PC-9 (cell line): ENCODE measurements at regions not wholly inside any gene's neighbourhood (a gene's known extent, or its start where the extent isn't known, plus 50 kb on each side); places are given as distances from the start of the nearest gene placed in this dataset.

ENCODE experiments used
- BruUV-seq: library from RNA; stranded (reverse); fragments of 400-500 nt; replicated peaks from 2 replicates; lab custom pipeline; 2021; lab: Mats Ljungman, UMichigan
- CTCF ChIA-PET: fragments of 300-600 bp; sonication (Branson Sonifier 250); formaldehyde crosslinking; loops from one replicate; lab custom pipeline; 2022; ENCODE audit warnings: antibody characterized with exemption; lab: Charles Lee
- POLR2A ChIA-PET: fragments of 300-600 bp; sonication (Branson Sonifier 250); formaldehyde crosslinking; loops from one replicate; lab custom pipeline; 2022; ENCODE audit warnings: antibody characterized with exemption; ENCODE audit not compliant: unreplicated experiment; lab: Charles Lee
- DNase-seq, 2 experiments: peaks; one replicate each; pipeline versions ENCODE4 v3.0.0 to v3.0.0-alpha.2; 2015 to 2022; ENCODE audit warnings: mixed read lengths in 1 of 2
- H2AFZ ChIP-seq: fragments of 200-600 bp; sonication (generic); 2 replicates; pipeline ENCODE4 v1.8.1; 2017; ENCODE audit warnings: antibody characterized with exemption
- H3F3A ChIP-seq: fragments of 200-600 bp; sonication (generic); 2 replicates; pipeline ENCODE4 v1.8.1; 2017; ENCODE audit warnings: antibody characterized with exemption, mild to moderate bottlenecking, low read depth; ENCODE audit not compliant: insufficient read depth
- H3K27ac ChIP-seq: fragments of 200-600 bp; sonication (generic); 2 replicates; pipeline ENCODE4 v1.6.1; 2016; ENCODE audit warnings: mixed run types
- H3K27me3 ChIP-seq: fragments of 200-600 bp; sonication (generic); 2 replicates; pipeline ENCODE4 v1.6.1; 2016; ENCODE audit warnings: low read depth, mixed run types; ENCODE audit not compliant: insufficient read depth
- H3K36me3 ChIP-seq: fragments of 200-600 bp; sonication (generic); 2 replicates; pipeline ENCODE4 v1.6.1; 2016; ENCODE audit warnings: low read depth, mixed run types
- H3K4me1 ChIP-seq: fragments of 200-600 bp; sonication (generic); replicated peaks from 2 replicates; pipeline ENCODE4 v1.6.1; 2016; ENCODE audit warnings: mixed run types; ENCODE audit not compliant: insufficient read depth
- H3K4me2 ChIP-seq: fragments of 200-600 bp; sonication (generic); 2 replicates; pipeline ENCODE4 v1.6.1; 2017; ENCODE audit warnings: mixed run types
- H3K4me3 ChIP-seq: fragments of 200-600 bp; sonication (generic); 2 replicates; pipeline ENCODE4 v1.6.1; 2016; ENCODE audit warnings: mixed run types
- H3K79me2 ChIP-seq: fragments of 200-600 bp; sonication (generic); 2 replicates; pipeline ENCODE4 v1.6.1; 2017; ENCODE audit warnings: low read depth, mixed run types
- H3K9me2 ChIP-seq: fragments of 200-600 bp; sonication (generic); 2 replicates; pipeline ENCODE4 v1.8.1; 2017; ENCODE audit warnings: mild to moderate bottlenecking; ENCODE audit not compliant: insufficient read depth
- H3K9me3 ChIP-seq: fragments of 200-600 bp; sonication (generic); 2 replicates; pipeline ENCODE4 v1.8.1; 2016; ENCODE audit warnings: low read depth; ENCODE audit not compliant: insufficient read depth
- H4K20me1 ChIP-seq: fragments of 200-600 bp; sonication (generic); 2 replicates; pipeline ENCODE4 v1.8.1; 2017; ENCODE audit not compliant: insufficient read depth
- EZH2 ChIP-seq: fragments of 200-600 bp; sonication (generic); IDR thresholded peaks from 2 replicates; pipeline ENCODE4 v1.8.0; 2017; ENCODE audit warnings: antibody characterized with exemption, low read depth
- intact Hi-C: fragments of 100-400 bp; cut with micrococcal nuclease; formaldehyde crosslinking; loops from one replicate; pipeline ENCODE4 v1.10.0; 2022; ENCODE audit not compliant: unreplicated experiment
- TF ChIP-seq, protein P1 (sequence below): fragments of 200-600 bp; sonication (generic); conservative IDR thresholded peaks from 2 replicates; pipeline ENCODE4 v1.6.1; 2017; ENCODE audit warnings: mixed run types, antibody characterized with exemption, mild to moderate bottlenecking, moderate library complexity

DNA sequence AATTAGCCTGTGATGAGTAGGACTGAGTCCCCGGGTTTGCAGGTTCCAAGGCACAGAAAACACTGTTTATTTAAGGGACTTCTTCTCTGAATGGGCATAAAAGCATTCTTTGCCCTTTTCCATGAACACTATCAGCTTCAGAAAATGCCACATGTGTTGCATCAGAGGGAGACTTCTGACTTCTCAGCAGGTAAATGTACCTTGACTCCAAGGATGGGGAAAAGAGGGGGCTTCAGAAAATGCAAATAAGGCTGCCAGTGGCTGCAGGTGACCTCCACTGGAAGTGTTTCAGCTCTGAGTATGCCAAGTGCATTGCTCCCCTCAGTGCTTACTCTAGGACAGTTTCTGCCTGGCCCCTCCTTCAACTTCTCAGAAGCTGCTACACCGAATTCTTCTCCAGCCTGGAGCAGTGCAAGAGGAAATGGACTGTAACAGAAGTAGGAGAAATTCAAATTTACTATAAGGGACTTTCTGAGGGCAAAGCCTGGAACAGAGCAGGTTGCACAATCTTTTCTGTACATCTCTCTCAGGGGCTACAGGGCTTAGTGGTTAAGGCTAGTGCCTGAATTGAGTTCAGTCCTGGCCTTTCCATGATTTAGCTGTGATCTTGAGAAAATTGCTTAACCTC lies 233.2 kb downstream of the PTTG2 start:
- H4K20me1 ChIP-seq, result no peaks in the 10 kb centered on the region
- H3K27me3 ChIP-seq, result no peaks in the 10 kb centered on the region
- no peak for DNase-seq
- H3K4me3 ChIP-seq, result no peak overlapping the region
- H3K9me2 ChIP-seq, result no peaks in the 10 kb centered on the region
- peaks cover 18% of the 10 kb centered on the region for H3F3A ChIP-seq
- POLR2A ChIA-PET, result no interaction called here
- no peak overlapping the region for H2AFZ ChIP-seq
- no TSS peak for BruUV-seq
- H3K27ac ChIP-seq, result no peak overlapping the region
- peaks cover 26% of the 10 kb centered on the region for H3K4me1 ChIP-seq
- intact Hi-C loops, result no loop called here
- no peak overlapping the region for H3K4me2 ChIP-seq
- CTCF ChIA-PET, result no interaction called here
- no peak for TF ChIP-seq EZH2
- TF ChIP-seq, protein P1, sequence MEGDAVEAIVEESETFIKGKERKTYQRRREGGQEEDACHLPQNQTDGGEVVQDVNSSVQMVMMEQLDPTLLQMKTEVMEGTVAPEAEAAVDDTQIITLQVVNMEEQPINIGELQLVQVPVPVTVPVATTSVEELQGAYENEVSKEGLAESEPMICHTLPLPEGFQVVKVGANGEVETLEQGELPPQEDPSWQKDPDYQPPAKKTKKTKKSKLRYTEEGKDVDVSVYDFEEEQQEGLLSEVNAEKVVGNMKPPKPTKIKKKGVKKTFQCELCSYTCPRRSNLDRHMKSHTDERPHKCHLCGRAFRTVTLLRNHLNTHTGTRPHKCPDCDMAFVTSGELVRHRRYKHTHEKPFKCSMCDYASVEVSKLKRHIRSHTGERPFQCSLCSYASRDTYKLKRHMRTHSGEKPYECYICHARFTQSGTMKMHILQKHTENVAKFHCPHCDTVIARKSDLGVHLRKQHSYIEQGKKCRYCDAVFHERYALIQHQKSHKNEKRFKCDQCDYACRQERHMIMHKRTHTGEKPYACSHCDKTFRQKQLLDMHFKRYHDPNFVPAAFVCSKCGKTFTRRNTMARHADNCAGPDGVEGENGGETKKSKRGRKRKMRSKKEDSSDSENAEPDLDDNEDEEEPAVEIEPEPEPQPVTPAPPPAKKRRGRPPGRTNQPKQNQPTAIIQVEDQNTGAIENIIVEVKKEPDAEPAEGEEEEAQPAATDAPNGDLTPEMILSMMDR, result no peak
- H3K9me3 ChIP-seq, result no peaks in the 10 kb centered on the region
- H3K79me2 ChIP-seq, result no peaks in the 10 kb centered on the region
- no peaks in the 10 kb centered on the region for H3K36me3 ChIP-seq

DNA sequence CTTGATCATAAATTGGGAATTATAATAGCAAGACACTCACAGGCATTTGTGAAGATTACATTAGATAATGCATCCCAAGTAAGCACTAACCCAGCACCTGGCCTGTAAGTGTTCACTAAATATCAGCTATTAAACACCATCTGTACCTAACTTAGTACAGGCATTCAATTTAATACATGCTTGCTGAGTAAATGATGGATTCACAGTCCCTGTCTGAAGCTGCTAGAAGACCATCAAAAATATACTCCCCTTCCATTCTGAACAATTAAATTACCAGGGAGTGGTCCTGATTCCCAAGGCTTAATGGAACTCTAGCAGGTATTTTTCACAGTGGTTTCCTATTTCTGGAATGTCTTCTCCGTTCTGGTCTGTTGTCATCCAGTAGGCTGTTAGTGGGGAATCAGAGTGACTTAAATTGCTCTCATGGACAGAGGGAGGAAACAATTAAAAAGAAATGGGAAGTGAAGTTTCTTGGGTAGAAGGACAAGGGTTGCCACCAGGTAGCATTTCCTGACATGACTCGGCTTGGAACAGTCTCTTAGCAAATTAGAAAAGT lies 233.9 kb downstream of the PTTG2 start:
- intact Hi-C loops, result no loop called here
- Histone ChIP-seq H2AFZ (no peak overlapping the region), H3F3A (peaks cover 15% of the 10 kb centered on the region), H3K9me3 (no peaks in the 10 kb centered on the region), H3K27me3 (no peaks in the 10 kb centered on the region), H3K27ac (no peak overlapping the region), H3K4me1 (peaks cover 22% of the 10 kb centered on the region), H3K79me2 (no peaks in the 10 kb centered on the region), H3K36me3 (no peaks in the 10 kb centered on the region), H3K9me2 (no peaks in the 10 kb centered on the region), H4K20me1 (no peaks in the 10 kb centered on the region), H3K4me2 (no peak overlapping the region), H3K4me3 (no peak overlapping the region)
- TF ChIP-seq, protein P1, result no peak
- TF ChIP-seq EZH2, result no peak
- ChIA-PET CTCF (no interaction called here), POLR2A (no interaction called here)
- no peak for DNase-seq
- no TSS peak for BruUV-seq

DNA sequence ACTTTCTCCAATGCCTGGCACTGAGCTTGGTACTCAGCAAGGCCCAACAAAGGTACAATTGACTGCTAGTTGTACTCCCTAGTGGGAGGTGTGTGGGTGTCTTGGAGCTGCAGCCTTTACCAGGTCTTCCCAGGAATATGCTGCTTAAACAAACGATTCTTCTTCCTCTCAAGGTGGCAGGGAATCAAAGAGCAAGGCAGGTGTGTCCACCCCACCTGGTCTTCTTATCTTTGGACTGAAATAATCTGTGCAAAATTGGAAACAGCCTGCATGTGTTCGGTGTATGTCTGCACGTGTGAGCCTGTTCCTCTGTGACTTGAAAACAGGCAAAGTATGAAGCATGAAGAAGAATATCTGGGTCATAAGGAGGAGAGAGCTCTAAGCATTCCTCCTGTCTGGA lies 235.3 kb downstream of the PTTG2 start:
- H3K4me2 ChIP-seq, result no peak overlapping the region
- no peaks in the 10 kb centered on the region for H3K79me2 ChIP-seq
- DNase-seq, result no peak
- H3K36me3 ChIP-seq, result no peaks in the 10 kb centered on the region
- intact Hi-C loops, result no loop called here
- no peaks in the 10 kb centered on the region for H3K27me3 ChIP-seq
- H3K9me2 ChIP-seq, result no peaks in the 10 kb centered on the region
- H4K20me1 ChIP-seq, result no peaks in the 10 kb centered on the region
- H3K9me3 ChIP-seq, result no peaks in the 10 kb centered on the region
- TF ChIP-seq EZH2, result no peak
- TF ChIP-seq, protein P1, result no peak
- no TSS peak for BruUV-seq
- CTCF ChIA-PET, result no interaction called here
- H3K4me3 ChIP-seq, result no peak overlapping the region
- H2AFZ ChIP-seq, result no peak overlapping the region
- H3K27ac ChIP-seq, result no peak overlapping the region
- peaks cover 2% of the 10 kb centered on the region; the same call in 1 of the 2 replicates for H3F3A ChIP-seq
- H3K4me1 ChIP-seq, result peaks cover 9% of the 10 kb centered on the region
- POLR2A ChIA-PET, result no interaction called here
